ENCODE measurements at regions not wholly inside any gene's neighbourhood (a gene's known extent, or its start where the extent isn't known, plus 50 kb on each side); places are given as distances from the start of the nearest gene placed in this dataset.

DNA sequence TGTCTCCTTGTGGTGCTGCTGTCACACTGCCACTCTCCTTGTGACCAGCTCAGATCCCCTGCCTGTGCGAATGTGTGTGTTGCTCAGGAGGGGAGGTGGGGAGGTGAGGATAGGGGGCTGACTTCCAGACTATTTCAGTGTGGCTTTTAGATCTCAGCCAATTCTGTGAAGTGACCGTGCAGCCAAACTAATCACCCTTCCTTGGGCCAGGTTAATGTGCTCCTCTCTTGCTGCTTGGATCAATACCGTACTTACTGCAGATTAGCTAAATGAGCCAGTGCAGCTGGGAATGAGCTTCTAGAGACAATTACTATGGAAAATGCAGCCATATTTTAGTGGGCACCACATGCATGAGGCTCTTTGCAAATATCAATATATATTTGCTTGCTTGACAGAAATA, 206.0 kb downstream of the MELK start:
- TF ChIP-seq, protein P1, sequence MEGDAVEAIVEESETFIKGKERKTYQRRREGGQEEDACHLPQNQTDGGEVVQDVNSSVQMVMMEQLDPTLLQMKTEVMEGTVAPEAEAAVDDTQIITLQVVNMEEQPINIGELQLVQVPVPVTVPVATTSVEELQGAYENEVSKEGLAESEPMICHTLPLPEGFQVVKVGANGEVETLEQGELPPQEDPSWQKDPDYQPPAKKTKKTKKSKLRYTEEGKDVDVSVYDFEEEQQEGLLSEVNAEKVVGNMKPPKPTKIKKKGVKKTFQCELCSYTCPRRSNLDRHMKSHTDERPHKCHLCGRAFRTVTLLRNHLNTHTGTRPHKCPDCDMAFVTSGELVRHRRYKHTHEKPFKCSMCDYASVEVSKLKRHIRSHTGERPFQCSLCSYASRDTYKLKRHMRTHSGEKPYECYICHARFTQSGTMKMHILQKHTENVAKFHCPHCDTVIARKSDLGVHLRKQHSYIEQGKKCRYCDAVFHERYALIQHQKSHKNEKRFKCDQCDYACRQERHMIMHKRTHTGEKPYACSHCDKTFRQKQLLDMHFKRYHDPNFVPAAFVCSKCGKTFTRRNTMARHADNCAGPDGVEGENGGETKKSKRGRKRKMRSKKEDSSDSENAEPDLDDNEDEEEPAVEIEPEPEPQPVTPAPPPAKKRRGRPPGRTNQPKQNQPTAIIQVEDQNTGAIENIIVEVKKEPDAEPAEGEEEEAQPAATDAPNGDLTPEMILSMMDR (IDR thresholded peaks at IDR 0.05; ENCODE audit: low read depth, low read length, poor library complexity, severe bottlenecking) = no peak
- TF ChIP-seq EZH2phosphoT487 (IDR thresholded peaks at IDR 0.05; ENCODE audit: borderline replicate concordance, low read length) = no peak
- peaks cover 48% of the 10 kb centered on the region for H3K27me3 ChIP-seq (ENCODE audit: control insufficient read depth, low read length)
- no peaks in the 10 kb centered on the region for H3F3A ChIP-seq (ENCODE audit: control insufficient read depth, insufficient read depth)
- H3K9me3 ChIP-seq (ENCODE audit: control insufficient read depth, insufficient read depth, low read length) = no peaks in the 10 kb centered on the region
- no peak overlapping the region for H3K27ac ChIP-seq (ENCODE audit: low read depth, low read length)
- no peaks in the 10 kb centered on the region for H3K36me3 ChIP-seq (ENCODE audit: control insufficient read depth, low read length)
- H3K4me1 ChIP-seq (ENCODE audit: control insufficient read depth, low read length) = no peaks in the 10 kb centered on the region
- no peaks in the 10 kb centered on the region for H4K20me1 ChIP-seq (ENCODE audit: control insufficient read depth, insufficient read depth, low read depth, low read length)
- no peak overlapping the region for H3K4me2 ChIP-seq (ENCODE audit: low read length)
- no peaks in the 10 kb centered on the region for H3K9me2 ChIP-seq (replicated peaks; ENCODE audit: control insufficient read depth, low read length)
- no peaks in the 10 kb centered on the region for H3K79me2 ChIP-seq (ENCODE audit: control insufficient read depth, low read length)
- no peak overlapping the region for H3K4me3 ChIP-seq (ENCODE audit: low read length)

DNA sequence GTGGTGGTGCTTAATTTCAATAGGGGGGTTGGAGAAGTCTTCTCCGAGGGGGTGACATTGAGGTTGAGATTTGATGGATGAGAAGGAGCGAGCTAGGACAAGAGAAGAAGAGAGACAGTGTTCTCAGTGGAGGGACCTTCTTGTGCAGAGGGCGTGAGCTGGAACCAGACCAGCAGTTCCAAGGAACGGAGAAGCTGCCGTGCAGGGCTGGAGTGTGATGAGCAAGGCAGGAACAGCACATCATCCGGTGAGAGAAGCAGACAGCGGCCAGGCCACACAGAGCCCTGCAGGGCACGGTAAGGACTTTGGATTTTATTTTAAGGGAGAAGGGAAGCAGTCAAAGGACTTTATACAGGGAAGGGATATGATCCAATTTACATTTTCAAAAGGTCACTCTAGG, 206.9 kb downstream of the MELK start:
- H3K9me3 ChIP-seq (ENCODE audit: control insufficient read depth, insufficient read depth, low read length) = no peaks in the 10 kb centered on the region
- no peak overlapping the region for H3K4me2 ChIP-seq (ENCODE audit: low read length)
- no peaks in the 10 kb centered on the region for H3K79me2 ChIP-seq (ENCODE audit: control insufficient read depth, low read length)
- H4K20me1 ChIP-seq (ENCODE audit: control insufficient read depth, insufficient read depth, low read depth, low read length) = no peaks in the 10 kb centered on the region
- H3K4me3 ChIP-seq (ENCODE audit: low read length) = no peak overlapping the region
- no peaks in the 10 kb centered on the region for H3K9me2 ChIP-seq (replicated peaks; ENCODE audit: control insufficient read depth, low read length)
- peaks cover 53% of the 10 kb centered on the region for H3K27me3 ChIP-seq (ENCODE audit: control insufficient read depth, low read length)
- no peaks in the 10 kb centered on the region for H3K36me3 ChIP-seq (ENCODE audit: control insufficient read depth, low read length)
- H3K27ac ChIP-seq (ENCODE audit: low read depth, low read length) = no peak overlapping the region
- no peaks in the 10 kb centered on the region for H3F3A ChIP-seq (ENCODE audit: control insufficient read depth, insufficient read depth)
- TF ChIP-seq, protein P1 (IDR thresholded peaks at IDR 0.05; ENCODE audit: low read depth, low read length, poor library complexity, severe bottlenecking) = no peak
- no peak for TF ChIP-seq EZH2phosphoT487 (IDR thresholded peaks at IDR 0.05; ENCODE audit: borderline replicate concordance, low read length)
- no peaks in the 10 kb centered on the region for H3K4me1 ChIP-seq (ENCODE audit: control insufficient read depth, low read length)

DNA sequence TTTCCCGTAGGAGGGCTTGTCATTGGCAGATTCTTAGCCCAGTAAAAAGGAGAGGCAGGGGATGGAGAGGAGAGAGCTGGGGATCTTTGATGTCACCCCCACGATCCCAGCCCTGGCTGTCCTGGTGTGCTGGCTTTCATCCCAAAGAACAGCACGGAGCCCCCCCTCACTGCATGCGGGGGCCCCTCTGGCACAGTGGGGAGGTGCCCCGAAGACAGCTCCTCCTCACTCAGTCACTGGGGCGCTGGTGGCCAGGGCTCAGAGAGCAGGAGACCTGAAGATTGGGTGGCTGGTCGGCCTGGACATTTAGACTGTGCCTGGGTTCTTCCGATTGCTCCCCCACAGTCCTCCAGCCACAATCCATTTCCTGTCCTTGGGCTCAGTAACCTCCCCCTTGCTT, 207.5 kb downstream of the MELK start:
- Histone ChIP-seq H3K9me2 (replicated peaks; ENCODE audit: control insufficient read depth, low read length) (no peaks in the 10 kb centered on the region), H3K4me3 (ENCODE audit: low read length) (no peak overlapping the region), H3K36me3 (ENCODE audit: control insufficient read depth, low read length) (no peaks in the 10 kb centered on the region), H3K27ac (ENCODE audit: low read depth, low read length) (no peak overlapping the region), H3F3A (ENCODE audit: control insufficient read depth, insufficient read depth) (no peaks in the 10 kb centered on the region), H4K20me1 (ENCODE audit: control insufficient read depth, insufficient read depth, low read depth, low read length) (no peaks in the 10 kb centered on the region), H3K4me2 (ENCODE audit: low read length) (no peak overlapping the region), H3K79me2 (ENCODE audit: control insufficient read depth, low read length) (no peaks in the 10 kb centered on the region), H3K9me3 (ENCODE audit: control insufficient read depth, insufficient read depth, low read length) (no peaks in the 10 kb centered on the region), H3K4me1 (ENCODE audit: control insufficient read depth, low read length) (no peaks in the 10 kb centered on the region), H3K27me3 (ENCODE audit: control insufficient read depth, low read length) (peaks cover 57% of the 10 kb centered on the region)
- TF ChIP-seq EZH2phosphoT487 (IDR thresholded peaks at IDR 0.05; ENCODE audit: borderline replicate concordance, low read length) = no peak
- TF ChIP-seq, protein P1 (IDR thresholded peaks at IDR 0.05; ENCODE audit: low read depth, low read length, poor library complexity, severe bottlenecking) = no peak

DNA sequence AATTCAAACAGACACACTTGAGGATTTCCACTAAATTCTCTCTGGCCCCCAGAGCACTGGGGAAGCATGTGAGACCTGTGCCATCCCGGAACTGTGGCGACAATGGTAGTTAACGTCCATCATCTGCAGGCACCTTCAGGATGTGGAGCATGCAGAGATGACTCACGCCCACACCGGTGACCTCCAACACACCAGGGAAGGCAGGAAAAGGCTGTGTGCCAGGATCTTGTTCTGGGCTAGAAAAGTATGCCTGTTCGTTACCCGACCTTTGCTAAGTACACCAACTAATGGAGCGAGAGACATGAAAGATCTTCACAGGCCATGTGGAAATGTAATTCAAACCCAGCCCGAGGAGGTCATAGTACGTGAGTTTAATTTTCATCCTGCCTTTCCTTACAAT, 208.8 kb downstream of the MELK start:
- Histone ChIP-seq H3K4me3 (ENCODE audit: low read length) (no peak overlapping the region), H3K9me2 (replicated peaks; ENCODE audit: control insufficient read depth, low read length) (no peaks in the 10 kb centered on the region), H3K4me1 (ENCODE audit: control insufficient read depth, low read length) (no peaks in the 10 kb centered on the region), H4K20me1 (ENCODE audit: control insufficient read depth, insufficient read depth, low read depth, low read length) (no peaks in the 10 kb centered on the region), H3F3A (ENCODE audit: control insufficient read depth, insufficient read depth) (no peaks in the 10 kb centered on the region), H3K4me2 (ENCODE audit: low read length) (no peak overlapping the region), H3K79me2 (ENCODE audit: control insufficient read depth, low read length) (no peaks in the 10 kb centered on the region), H3K36me3 (ENCODE audit: control insufficient read depth, low read length) (no peaks in the 10 kb centered on the region), H3K27me3 (ENCODE audit: control insufficient read depth, low read length) (peaks cover 57% of the 10 kb centered on the region), H3K27ac (ENCODE audit: low read depth, low read length) (no peak overlapping the region), H3K9me3 (ENCODE audit: control insufficient read depth, insufficient read depth, low read length) (no peaks in the 10 kb centered on the region)
- no peak for TF ChIP-seq EZH2phosphoT487 (IDR thresholded peaks at IDR 0.05; ENCODE audit: borderline replicate concordance, low read length)
- TF ChIP-seq, protein P1 (IDR thresholded peaks at IDR 0.05; ENCODE audit: low read depth, low read length, poor library complexity, severe bottlenecking) = no peak

Data from DOHH2 (cell line).